ENCODE measurements at regions not wholly inside any gene's neighbourhood (a gene's known extent, or its start where the extent isn't known, plus 50 kb on each side); places are given as distances from the start of the nearest gene placed in this dataset.

GRCh38 chr4:171221181-171221580 is 592.0 kb upstream of the GALNTL6 start (continued):
- TF ChIP-seq CTCF (IDR thresholded peaks at IDR 0.05; ENCODE audit: control extremely low read depth in 1 of 3, insufficient read depth in 1 of 3, low read depth in 1 of 3, low read length in 3 of 3), result no peak
